Small intestine (tissue), 7 donors: ENCODE measurements at regions not wholly inside any gene's neighbourhood (a gene's known extent, or its start where the extent isn't known, plus 50 kb on each side); places are given as distances from the start of the nearest gene placed in this dataset.

Experiments
- DNase-seq, 2 donors: peaks; one replicate each; pipeline versions ENCODE4 v3.0.0 to v3.0.0-alpha.2; 2013
- FAIRE-seq: peaks from 2 replicates; lab custom pipeline; 2012; peaks lifted over from hg19 to GRCh38; lab: Jason Lieb, UNC
- H3K27ac ChIP-seq, 3 donors: one replicate each; pipeline ENCODE4 v1.5.1; 2013; ENCODE audit warnings: low read length in 2 of 3, mild to moderate bottlenecking in 2 of 3, control low read depth in 1 of 3, inconsistent platforms in 1 of 3, low read depth in 1 of 3, moderate library complexity in 1 of 3
- H3K27me3 ChIP-seq, 3 donors: one replicate each; pipeline ENCODE4 v1.6.1; 2013; ENCODE audit warnings: low read length in 3 of 3, inconsistent platforms in 1 of 3; ENCODE audit not compliant: control insufficient read depth in 3 of 3, insufficient read depth in 3 of 3
- H3K36me3 ChIP-seq, 3 donors: one replicate each; pipeline ENCODE4 v1.6.1; 2013; ENCODE audit warnings: low read length in 3 of 3, inconsistent platforms in 1 of 3, low read depth in 1 of 3, mild to moderate bottlenecking in 1 of 3, moderate library complexity in 1 of 3; ENCODE audit not compliant: control insufficient read depth in 3 of 3, insufficient read depth in 2 of 3
- H3K4me1 ChIP-seq, 3 donors: one replicate each; pipeline ENCODE4 v1.6.1; 2013; ENCODE audit warnings: low read length in 2 of 3, inconsistent platforms in 1 of 3, low read depth in 1 of 3, mild to moderate bottlenecking in 1 of 3, moderate library complexity in 1 of 3; ENCODE audit not compliant: control insufficient read depth in 3 of 3, insufficient read depth in 2 of 3
- H3K4me3 ChIP-seq, 3 donors: one replicate each; pipeline ENCODE4 v1.5.1; 2013; ENCODE audit warnings: low read length in 3 of 3, control low read depth in 1 of 3, inconsistent platforms in 1 of 3, low read depth in 1 of 3, mild to moderate bottlenecking in 1 of 3, moderate library complexity in 1 of 3
- H3K9me3 ChIP-seq, 2 donors: one replicate each; pipeline ENCODE4 v1.6.1; 2013; ENCODE audit warnings: low read depth in 1 of 2, low read length in 1 of 2; ENCODE audit not compliant: control insufficient read depth in 2 of 2, insufficient read depth in 1 of 2
- WGBS, 3 donors: extraction: QIAGEN DNeasy Blood & Tissue Kit; methylation state at CpG; one replicate each; pipeline ENCODE4 v1.1.7; 2013; 5-methylcytosine and 5-hydroxymethylcytosine counted together
- donor health status: healthy with polysubstance abuse.
- donor health status: control.
- donor health status: control.
- donor health status: Bipolar disorder and iron deficiency.
- donor health status: healthy.

GRCh38 chr9:70468291-70468690 lies 53.8 kb upstream of the KLF9 start:
- Histone ChIP-seq H3K9me3 (no peaks in the 10 kb centered on the region), H3K27ac (no peak overlapping the region), H3K4me3 (no peak overlapping the region), H3K36me3 (no peaks in the 10 kb centered on the region), H3K27me3 (peaks cover 0 to 2% (median 0%) of the 10 kb centered on the region in 3 donors), H3K4me1 (peaks cover 3 to 8% (median 7%) of the 10 kb centered on the region in 3 donors)
- DNase-seq, result no peak
- WGBS, 3 donors, result 82 to 97% (median 88%) methylated on average over 3 of the region's 3 CpGs
- no peak for FAIRE-seq

GRCh38 chr9:70466976-70467561 lies 52.6 kb upstream of the KLF9 start:
- WGBS, 3 donors, result 75 to 86% (median 79%) methylated on average over 6 of the region's 6 CpGs
- Histone ChIP-seq H3K27ac (peak overlapping the region in 1 of 3 donors; percentile 22), H3K9me3 (no peaks in the 10 kb centered on the region), H3K4me1 (peaks cover 3 to 8% (median 7%) of the 10 kb centered on the region in 3 donors), H3K27me3 (peaks cover 0 to 2% (median 0%) of the 10 kb centered on the region in 3 donors), H3K4me3 (no peak overlapping the region), H3K36me3 (no peaks in the 10 kb centered on the region)
- FAIRE-seq (no peak), DNase-seq (no peak)

GRCh38 chr9:70465904-70466303 lies 51.4 kb upstream of the KLF9 start:
- Histone ChIP-seq H3K9me3 (no peaks in the 10 kb centered on the region), H3K36me3 (no peaks in the 10 kb centered on the region), H3K27me3 (peaks cover 0 to 2% (median 0%) of the 10 kb centered on the region in 3 donors), H3K27ac (no peak overlapping the region), H3K4me3 (no peak overlapping the region), H3K4me1 (peaks cover 3 to 8% (median 7%) of the 10 kb centered on the region in 3 donors)
- DNase-seq (no peak), FAIRE-seq (no peak)
- 88 to 90% (median 89%) methylated on average over 7 to 8 of the region's 8 CpGs for WGBS, 3 donors

GRCh38 chr9:70465398-70465797 lies 50.9 kb upstream of the KLF9 start:
- H3K27ac ChIP-seq, result no peak overlapping the region
- 76 to 85% (median 81%) methylated on average over 6 of the region's 6 CpGs for WGBS, 3 donors
- H3K36me3 ChIP-seq, result no peaks in the 10 kb centered on the region
- peaks cover 3 to 7% (median 4%) of the 10 kb centered on the region in 3 donors for H3K4me1 ChIP-seq
- H3K9me3 ChIP-seq, result no peaks in the 10 kb centered on the region
- peaks cover 0 to 2% (median 0%) of the 10 kb centered on the region in 3 donors for H3K27me3 ChIP-seq
- FAIRE-seq, result no peak
- no peak for DNase-seq
- no peak overlapping the region for H3K4me3 ChIP-seq
